H1 (cell line): ENCODE measurements at regions not wholly inside any gene's neighbourhood (a gene's known extent, or its start where the extent isn't known, plus 50 kb on each side); places are given as distances from the start of the nearest gene placed in this dataset.

Experiments
- BRCA1 ChIP-seq: IDR thresholded peaks from 2 replicates; pipeline ENCODE4 v1.6.1; 2012; ENCODE audit warnings: low read depth, low read length, improper control_type of control experiment
- KDM5A ChIP-seq: fragments of 200-600 bp; IDR thresholded peaks from 2 replicates; pipeline ENCODE4 v1.7.1; 2012; ENCODE audit warnings: mild to moderate bottlenecking, low read length, inconsistent platforms, mixed read lengths
- POLR2A ChIP-seq, 2 experiments: IDR thresholded peaks; 1 replicate in 1 of 2; 2 replicates in 1 of 2; pipeline ENCODE4 v1.6.1; 2011; ENCODE audit warnings: low read depth in 2 of 2, low read length in 2 of 2, mild to moderate bottlenecking in 2 of 2; ENCODE audit errors: control extremely low read depth in 1 of 2
- TF ChIP-seq, protein P1 (sequence below), 3 experiments: IDR thresholded peaks; 1 replicate in 2 of 3; 2 replicates in 1 of 3; pipeline versions ENCODE4 v1.5.1 to v1.6.1; 2011; ENCODE audit warnings: low read length in 3 of 3, mild to moderate bottlenecking in 3 of 3, inconsistent platforms in 2 of 3, low read depth in 1 of 3, moderate library complexity in 1 of 3; ENCODE audit not compliant: insufficient read depth in 1 of 3; ENCODE audit errors: control extremely low read depth in 1 of 3

DNA sequence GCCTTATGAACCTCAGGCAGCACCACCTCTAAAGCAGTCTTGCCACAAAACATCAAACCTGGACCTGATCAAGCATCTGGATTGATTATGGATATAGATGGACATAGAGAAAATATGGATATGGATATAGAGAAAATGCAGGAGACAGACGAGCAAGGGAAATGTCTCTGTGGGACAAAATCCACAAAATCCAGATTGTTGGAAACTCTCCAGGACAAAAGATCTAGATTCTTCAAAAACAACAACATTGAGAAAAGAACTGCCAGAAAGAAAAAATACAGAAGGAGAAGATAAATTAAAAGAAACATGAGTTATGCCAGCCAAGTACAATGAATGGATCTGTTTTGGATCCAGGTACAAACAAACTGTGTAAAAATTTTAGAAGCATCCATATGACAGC lies 1176.5 kb downstream of the UQCRFS1 start:
- no peak for TF ChIP-seq BRCA1
- TF ChIP-seq, protein P1, sequence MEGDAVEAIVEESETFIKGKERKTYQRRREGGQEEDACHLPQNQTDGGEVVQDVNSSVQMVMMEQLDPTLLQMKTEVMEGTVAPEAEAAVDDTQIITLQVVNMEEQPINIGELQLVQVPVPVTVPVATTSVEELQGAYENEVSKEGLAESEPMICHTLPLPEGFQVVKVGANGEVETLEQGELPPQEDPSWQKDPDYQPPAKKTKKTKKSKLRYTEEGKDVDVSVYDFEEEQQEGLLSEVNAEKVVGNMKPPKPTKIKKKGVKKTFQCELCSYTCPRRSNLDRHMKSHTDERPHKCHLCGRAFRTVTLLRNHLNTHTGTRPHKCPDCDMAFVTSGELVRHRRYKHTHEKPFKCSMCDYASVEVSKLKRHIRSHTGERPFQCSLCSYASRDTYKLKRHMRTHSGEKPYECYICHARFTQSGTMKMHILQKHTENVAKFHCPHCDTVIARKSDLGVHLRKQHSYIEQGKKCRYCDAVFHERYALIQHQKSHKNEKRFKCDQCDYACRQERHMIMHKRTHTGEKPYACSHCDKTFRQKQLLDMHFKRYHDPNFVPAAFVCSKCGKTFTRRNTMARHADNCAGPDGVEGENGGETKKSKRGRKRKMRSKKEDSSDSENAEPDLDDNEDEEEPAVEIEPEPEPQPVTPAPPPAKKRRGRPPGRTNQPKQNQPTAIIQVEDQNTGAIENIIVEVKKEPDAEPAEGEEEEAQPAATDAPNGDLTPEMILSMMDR (IDR thresholded peaks at IDR 0.05; ENCODE audit: control extremely low read depth in 1 of 3, insufficient read depth in 1 of 3, low read depth in 1 of 3, low read length in 3 of 3), result no peak
- no peak for TF ChIP-seq KDM5A
- TF ChIP-seq POLR2A (IDR thresholded peaks at IDR 0.05; ENCODE audit: control extremely low read depth in 1 of 2, low read depth in 2 of 2, low read length in 2 of 2), result no peak
